GM12874 (cell line): ENCODE measurements at regions not wholly inside any gene's neighbourhood (a gene's known extent, or its start where the extent isn't known, plus 50 kb on each side); places are given as distances from the start of the nearest gene placed in this dataset.

Experiments
- CTCF ChIP-seq: IDR thresholded peaks from 2 replicates; pipeline ENCODE4 v1.5.1; 2011; ENCODE audit warnings: low read depth, mild to moderate bottlenecking, control low read depth, low read length, moderate library complexity; ENCODE audit not compliant: insufficient read depth

DNA sequence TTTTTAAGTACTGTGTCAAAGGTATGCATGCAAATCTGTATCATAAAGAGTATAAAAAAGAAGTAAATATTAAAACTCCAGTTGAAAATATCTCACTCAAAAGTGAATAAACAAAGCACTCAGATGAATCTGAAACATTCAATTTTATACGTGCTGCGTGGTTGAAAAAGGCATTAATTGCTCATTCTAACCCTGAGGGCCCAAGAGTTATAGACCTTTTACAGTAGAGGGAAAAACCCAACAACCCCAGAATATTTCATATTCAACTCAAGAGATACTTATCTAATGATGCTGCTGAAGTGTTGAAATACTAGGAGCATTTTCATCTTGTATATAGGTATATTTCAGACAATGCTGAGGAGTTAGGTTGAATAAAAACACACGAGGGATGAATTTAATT lies 862.8 kb upstream of the CITED2 start:
- TF ChIP-seq CTCF, result no peak

GRCh38 chr6:140236732-140237131 lies 862.3 kb upstream of the CITED2 start:
- no peak for TF ChIP-seq CTCF

DNA sequence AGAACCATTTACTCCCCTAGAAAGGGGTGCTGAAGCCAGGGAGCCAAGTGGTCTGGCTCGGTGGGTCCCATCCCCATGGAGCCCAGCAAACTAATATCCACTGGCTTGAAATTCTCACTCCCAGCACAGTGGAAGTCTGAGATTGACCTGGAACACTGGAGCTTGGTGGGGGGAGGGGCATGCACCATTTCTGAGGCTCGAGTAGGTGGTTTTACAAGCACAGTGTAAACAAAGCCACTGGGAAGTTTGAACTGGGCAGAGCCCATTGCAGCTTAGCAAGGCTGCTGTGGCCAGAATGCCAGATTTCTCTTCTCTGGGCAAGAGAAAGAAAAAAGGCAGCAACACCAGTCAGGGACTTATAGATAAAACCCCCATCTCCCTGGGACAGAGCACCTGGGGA lies 855.8 kb upstream of the CITED2 start:
- no peak for TF ChIP-seq CTCF

DNA sequence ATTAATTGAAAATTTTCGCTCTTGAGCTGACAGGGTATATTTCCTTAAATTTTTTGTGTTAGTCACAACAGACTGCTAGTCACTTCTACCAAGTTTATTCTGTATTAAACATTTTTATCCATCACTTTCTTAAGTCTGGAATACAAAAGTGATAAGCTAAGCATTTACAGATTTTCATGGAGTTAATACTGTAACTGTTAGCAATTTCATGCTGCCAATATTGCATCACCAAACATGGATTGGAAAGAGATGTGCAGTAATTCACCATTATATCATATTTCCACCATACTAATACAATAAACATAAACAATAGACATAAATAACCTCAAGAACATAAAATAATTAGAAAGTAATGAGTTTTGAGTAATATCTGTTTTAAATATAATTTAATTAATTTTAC lies 854.0 kb upstream of the CITED2 start:
- TF ChIP-seq CTCF, result no peak

GRCh38 chr6:140226637-140227036 lies 852.2 kb upstream of the CITED2 start:
- TF ChIP-seq CTCF, result no peak

DNA sequence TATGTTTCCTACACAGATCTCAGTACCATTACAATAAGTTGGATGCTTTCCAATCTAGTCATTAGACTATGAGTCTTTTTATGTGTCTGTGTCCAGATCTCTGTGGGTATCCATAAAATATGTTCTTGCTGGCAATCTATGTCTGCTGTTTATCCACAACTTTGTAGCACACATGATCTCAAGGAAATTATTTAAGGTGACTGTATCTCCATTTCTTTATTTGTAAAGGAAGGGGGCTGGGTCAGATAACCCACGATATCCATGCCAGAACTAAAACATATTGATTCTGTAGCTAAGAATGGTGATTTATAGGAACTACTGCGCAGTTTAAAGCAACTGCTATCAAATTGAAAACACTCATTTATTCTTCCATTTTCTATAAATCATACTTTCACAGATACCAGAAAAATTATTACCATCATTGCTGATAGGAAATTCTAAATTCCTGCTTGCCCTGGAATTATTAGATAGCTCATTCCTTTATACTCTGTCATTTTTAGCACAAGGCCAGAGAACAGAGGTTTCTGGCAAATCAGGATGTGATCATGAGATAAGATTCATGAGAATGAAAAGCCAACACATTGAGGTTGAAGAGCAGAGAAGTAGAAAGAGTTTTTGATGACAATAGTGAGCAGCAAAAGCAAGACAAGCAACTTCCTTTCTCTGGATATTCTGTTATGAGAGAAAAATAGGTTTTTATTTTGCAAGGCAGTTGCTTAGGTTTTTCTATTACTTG lies 851.4 kb upstream of the CITED2 start:
- TF ChIP-seq CTCF, result no peak

- TF ChIP-seq CTCF, result no peak
These were observed 842.8 kb upstream of the CITED2 start for GRCh38 chr6:140217283-140217682.
